ENCODE measurements at regions not wholly inside any gene's neighbourhood (a gene's known extent, or its start where the extent isn't known, plus 50 kb on each side); places are given as distances from the start of the nearest gene placed in this dataset.
"Not testable (repeated sequence)": the region's sequence is repeated elsewhere in the genome, so short reads cannot be mapped to it uniquely, and the experiment has no call there.

DNA sequence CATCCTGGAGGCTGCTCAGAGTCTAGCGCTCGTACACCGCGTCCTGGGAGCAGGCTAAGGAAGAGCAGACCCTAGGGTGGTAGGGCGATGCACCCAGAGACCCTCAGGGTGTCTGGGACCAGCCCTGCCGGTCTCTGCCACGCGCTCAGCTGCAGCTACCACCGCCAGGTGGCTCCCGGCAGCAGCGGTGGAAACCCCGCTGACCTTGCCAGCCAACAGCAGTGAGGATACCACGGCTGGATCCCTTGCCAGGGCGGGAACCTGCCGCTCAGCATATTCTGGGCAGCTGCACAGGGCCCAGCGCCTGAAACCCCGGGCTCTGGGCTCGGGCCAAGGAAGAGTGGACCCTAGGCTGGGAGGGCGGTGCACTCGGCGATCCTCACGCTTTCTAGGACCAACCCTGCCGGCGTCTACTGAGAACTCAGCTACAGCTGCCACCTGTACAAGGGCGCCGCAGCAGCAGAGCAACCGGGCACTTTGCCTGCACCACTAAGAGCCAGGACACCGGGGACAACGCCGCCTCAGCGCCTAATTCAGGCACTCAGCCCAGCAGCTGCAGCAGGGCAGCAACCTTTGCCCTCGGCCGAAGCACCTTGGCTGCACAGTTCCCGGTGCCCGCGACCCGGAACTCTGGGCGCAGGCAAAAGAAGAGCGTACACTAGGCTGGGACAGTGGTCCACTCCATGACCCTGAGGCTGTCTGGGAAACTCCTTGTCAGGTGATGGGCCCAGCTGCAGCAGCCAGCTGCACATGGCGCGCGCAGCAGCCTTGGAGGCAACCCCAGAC lies 80.8 kb downstream of the POTEB2 start:
- FAIRE-seq = not testable (repeated sequence)

DNA sequence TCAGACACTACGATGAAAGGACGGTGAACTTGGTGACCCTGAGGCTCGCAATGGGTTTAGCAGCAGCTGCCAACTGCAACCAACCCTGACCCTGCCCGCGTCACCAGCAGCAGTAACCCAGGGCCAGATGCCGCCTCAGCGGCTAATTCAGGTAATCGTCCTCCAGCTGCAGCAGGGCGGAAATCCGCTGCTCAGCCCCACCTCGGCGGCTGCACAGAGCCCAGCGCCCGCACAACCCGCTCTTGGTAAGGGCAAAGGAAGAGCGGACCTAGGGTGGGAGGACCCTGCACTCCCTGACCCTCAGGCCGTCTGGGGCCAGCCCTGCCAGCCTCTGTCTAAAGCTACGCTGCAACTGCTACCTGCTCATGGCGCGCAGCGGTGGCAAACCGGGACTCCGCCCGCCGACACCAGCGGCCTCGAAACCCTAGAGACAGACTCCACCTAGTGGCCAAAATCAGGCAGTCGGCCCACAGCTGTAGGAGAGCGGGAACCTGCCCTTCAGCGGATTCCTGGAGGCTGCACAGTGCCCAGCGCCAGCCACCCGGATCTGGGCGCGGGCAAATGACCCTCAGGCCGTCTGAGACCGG lies 82.4 kb downstream of the POTEB2 start:
- not testable (repeated sequence) for FAIRE-seq

DNA sequence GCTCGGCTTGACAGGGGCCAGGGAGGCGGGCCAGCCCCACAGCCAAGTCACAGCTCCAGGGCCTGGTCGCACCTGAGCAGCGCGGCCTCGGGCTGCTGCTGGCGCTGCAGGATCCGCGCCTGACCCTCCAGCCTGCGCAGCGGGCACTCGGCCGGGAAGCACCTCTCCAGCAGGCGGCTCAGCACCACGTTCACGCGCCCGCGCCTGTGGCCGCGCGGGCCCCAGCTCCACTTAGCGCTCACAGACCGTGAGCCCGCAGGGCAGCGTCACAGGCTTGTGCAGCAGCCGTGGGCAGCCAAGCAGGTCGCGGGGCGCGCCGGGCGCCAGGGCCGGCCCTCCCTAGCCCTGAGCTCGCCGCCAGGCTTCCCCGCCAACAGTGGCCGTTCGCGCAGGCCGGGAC lies 90.7 kb downstream of the POTEB2 start:
- FAIRE-seq = not testable (repeated sequence)

DNA sequence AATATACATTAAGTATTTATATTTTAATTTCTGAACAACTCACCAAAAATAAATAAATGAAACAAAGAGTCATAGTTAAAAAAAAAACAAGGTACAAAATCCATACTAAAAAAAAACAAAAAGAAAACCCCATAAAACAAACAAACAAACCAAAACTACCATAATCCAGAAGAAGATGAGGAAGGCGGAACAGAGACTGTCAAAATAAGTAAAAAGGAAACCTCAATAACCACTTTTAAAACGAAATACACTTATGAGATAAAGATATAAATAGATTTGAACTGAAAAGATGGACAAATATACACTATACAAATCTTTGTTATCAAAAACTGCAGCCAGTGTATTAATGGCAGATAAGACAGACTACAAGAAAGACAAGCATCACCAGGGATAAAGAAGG lies 98.2 kb downstream of the POTEB2 start:
- FAIRE-seq = not testable (repeated sequence)

DNA sequence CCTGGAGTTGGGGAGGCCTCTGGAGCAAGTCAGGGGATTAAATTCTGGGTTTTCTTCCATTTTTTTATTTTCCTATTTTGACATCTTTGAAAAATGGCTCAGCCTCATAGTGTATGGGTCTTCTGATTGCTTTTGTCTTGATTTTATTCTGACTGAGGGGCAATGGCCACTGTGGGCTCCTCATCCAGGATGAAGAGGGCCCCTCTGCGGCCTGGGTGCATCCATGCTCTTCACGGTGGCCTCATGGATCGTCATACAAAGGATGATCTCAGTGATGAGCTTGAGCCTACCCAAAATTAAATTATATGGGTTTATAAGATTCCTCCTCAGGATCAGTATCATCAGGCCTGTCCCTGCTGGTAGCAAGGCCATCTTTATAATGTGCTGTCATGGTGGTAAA lies 103.7 kb downstream of the POTEB2 start:
- not testable (repeated sequence) for FAIRE-seq

DNA sequence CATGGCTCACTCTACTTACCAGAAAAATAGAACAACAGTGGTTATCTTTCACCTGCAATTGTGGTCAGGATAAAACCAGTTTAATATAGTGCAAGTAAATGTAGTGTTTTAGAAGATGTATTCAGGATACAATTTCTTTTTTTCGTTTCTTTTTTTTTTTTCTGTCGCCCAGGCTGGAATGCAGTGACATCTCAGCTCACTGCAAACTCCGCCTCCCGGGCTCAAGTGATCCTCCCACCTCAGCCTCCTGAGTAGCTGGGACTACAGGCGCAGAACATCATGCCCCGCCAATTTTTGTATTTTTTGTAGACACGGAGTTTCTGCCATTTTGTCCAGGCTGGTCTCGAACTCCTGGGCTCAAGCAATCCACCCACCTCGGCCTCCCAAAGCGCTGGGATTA lies 109.7 kb downstream of the POTEB2 start:
- FAIRE-seq = not testable (repeated sequence)

DNA sequence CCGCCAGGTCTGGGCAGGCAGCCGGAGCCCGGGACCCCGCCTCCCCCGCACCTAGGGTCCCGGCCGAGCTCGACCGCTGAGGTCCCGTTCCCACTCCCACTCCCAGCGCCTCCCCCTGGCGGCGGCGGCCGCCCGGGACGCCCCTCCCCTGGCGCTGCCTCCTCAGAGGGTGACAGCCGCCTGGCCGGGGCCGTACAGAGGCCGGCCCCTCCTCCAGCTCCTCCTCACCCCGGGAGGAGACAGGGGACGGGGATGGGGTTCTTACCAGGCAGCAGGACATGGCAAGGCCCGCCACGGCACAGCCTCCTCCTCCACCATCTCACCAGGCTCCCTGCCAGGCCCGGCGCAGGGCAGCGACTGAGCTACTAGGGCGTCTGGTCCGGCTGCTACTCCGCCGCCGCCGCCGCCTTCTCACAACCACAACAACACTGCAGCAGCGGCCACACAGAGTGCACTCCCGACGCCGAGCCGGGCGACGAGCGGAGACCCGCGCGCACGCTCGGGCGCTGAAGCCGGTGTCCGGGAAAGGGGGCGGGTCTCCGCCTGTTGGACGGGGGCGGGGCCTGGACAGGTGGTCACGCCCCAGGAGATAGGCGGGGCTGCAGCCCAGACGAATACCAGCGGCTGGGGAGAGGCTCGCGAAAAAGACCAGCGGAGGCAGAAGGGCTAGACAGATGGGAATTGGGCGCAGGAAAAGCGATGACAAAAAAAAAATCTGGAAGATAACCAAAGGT lies 110.3 kb downstream of the POTEB2 start:
- FAIRE-seq = not testable (repeated sequence)

DNA sequence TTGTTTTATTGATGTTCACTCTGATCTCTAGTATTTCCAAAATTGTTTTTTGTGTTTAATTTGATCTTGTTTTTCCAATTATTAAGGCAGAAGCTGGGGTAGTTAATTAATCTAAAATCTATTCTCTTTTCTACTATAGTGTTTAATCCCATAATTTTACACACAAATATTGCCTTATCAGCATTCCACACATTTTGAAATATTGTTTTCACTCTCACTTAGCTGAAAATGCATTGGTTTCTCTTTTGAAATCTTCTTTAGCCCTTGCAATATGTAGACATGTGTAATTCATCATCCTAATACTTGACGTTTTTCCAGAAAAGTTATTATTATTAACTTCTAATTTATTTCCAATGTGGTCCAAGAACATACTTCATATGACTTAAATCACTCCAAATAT lies 132.6 kb downstream of the POTEB2 start:
- peak; percentile 55 for FAIRE-seq
